HG02970 (cell line): ENCODE measurements at regions not wholly inside any gene's neighbourhood (a gene's known extent, or its start where the extent isn't known, plus 50 kb on each side); places are given as distances from the start of the nearest gene placed in this dataset.

ENCODE experiments used
- ATAC-seq: cut with Tn5 transposase; IDR thresholded peaks from one replicate; pipeline ENCODE4 v1.9.1; 2021; ENCODE audit warnings: mild to moderate bottlenecking, moderate library complexity, moderate number of reproducible peaks; ENCODE audit not compliant: unreplicated experiment, low FRiP score

DNA sequence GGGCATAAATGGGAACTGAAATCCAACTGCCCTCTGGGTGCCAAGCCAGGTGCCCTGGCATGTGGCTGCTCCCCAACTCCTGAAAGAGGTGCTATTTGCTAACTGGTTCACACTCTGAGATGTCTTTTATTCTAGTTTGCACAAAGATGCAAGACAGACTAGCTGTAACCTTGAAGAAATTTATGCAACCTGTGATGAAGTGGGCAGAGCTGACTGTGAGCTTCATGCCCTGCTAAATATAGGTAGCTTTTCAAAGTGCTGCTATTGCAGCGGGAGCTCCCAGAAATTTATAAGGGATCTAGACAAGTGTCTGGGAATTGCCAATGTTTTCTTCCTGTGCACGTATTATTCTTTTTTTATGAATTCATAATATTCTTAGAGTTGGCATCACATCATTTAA, 517.5 kb downstream of the RNF144B start:
- ATAC-seq: no peak

DNA sequence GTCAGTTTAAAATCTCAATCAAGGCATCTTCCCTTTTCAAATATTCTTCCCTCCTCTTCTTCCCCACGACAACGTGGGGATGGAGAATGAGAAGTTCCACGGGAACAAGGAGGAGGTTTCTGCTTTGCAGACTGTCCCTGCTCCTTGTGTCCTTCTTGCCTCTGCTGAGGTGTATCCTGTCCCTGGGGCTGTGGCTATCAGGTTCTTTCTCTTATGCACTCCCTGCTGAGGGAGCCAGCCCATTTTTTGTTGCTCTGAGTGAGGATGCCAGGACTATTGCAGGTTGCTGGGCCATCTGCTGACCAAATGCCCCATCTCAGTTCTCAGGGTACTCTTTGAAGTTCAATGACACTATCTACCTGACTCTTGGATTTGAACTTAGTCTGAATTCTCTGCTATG, 533.6 kb downstream of the RNF144B start:
- ATAC-seq: no peak

DNA sequence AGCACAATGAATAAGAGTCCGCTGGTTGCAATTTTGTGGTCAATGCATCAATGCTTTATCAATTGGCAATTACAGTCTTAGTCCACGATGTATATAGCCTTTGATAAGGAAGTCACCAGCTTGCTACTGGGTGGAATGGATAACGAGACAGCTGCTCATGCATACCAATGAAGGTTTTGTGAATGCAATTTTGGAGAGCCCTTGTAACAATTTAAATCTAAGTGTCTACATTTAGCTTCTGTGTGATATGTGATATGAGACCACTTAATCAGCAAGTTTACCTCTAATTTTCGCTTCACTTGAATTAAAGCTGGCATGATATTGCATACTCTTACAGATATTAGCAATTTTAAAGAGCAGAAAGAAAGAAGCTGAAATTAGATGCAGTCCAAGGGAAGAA, 543.9 kb downstream of the RNF144B start:
- no peak for ATAC-seq

DNA sequence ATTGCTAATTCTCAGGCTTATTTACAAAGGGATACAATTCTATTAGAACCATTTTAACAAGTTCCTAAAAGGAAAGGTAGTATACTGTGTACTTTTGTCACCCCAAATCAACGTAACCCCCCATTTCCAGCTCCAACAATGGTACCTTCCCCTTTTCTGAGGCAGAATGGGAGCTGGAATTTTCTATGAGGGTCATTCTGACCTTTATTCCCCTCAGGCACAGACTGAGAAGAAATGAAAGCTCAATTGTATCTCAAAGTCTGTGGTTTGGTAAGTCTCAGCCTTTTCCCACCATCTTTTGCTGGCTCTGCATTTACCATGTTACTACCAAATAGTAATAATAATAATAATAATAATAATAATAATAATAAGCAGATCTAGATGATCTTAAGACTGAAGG, 571.0 kb downstream of the RNF144B start:
- ATAC-seq: no peak

DNA sequence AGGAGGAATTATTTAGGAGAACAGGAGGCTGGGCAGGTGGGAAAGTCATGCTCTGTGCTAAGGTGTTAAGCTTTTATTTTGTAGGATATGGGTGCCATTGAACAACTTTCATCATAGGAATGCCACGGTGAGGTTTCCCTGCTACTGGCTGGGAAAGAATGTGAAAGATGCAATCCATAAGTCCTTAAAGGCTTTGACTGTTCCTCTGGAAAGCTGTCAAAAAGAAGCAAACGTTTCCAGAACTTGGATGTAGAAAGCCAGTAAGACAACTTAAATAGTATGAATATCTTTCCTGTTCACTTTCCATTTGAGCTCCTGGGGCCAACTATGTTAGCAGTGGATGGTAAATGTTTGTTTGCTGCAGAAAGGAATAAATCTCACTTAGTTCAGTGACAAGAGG, 574.4 kb downstream of the RNF144B start:
- no peak for ATAC-seq

DNA sequence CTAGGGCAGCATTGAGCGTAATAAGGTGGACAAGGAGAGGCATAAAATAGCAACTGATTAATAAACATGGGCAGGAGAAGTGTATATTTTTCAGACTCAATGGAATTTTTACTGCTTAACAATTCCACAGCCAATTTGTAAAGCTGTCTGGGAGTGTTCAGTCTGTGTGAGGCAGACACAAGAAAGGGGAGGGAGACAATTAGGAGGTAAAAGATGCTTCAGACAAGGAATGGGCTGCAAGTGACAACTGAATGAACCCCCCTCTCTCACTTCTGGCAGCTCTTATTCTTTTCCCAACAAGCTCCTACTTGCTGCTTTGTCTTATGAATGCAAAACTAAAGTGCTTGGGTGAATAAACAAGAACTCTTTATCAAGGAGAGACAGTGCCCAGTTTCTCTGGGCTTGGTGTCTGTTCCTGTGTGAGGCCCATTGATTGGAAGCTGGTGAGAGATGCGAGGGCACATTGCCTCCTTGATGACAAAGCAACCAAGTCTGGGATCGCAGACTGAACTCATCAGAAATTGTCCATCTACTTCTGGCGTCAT, 575.3 kb downstream of the RNF144B start:
- no peak for ATAC-seq

DNA sequence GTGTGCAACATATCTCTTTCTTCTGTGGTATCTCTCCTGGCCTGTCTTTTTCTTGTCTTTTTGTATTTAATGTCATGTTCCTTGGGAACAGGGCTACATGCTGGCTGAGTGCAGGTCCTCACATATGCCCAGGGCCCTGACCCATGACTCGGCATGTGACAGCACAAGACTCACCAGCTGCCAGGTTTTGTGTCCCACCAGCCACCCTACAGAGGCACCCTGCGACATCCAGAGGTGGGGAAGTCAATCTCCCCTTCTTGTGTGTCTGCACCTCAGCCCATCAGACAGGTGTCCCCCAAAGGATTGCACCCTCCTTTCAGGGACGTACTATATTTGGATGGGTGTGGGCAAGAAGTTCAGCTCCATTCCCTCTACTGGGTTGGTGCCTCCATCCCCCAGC, 576.3 kb downstream of the RNF144B start:
- ATAC-seq: no peak

DNA sequence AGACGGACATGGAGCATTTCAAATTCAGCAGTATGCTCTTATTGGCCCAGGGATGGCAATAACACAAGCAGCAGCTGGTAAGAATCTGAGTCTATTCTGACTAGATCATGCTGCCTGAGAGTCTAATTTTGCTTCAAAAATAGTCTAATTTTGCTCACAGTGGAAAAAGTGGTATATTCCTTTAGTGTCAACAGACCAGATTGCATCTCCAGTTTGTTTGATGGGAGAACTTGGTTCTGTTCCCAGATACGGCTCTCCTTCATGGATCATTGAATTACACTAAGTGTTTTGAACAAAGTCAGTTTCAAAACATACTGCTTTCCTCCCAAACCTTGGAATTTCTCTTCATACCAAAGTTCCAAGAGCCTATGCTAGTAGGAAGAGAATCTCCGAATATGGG, 586.1 kb downstream of the RNF144B start:
- ATAC-seq: no peak

DNA sequence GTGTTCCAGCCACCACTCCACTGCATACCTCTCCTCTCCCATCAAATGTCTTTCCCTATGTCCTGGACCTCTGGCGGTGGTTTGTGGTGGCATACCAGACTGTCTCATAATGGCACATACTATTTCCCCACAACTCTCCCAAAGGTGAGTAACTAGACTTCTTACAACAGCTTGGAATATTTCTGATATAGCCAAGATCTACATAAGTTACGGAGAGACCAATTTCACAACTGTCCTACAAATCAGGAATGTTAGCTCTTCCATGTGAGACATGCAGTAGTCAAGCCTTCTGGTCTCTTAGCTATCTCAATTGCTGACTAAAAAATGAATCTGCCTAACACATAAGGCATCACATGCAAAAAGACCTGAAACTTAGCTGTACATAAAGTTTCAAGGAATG, 588.9 kb downstream of the RNF144B start:
- no peak for ATAC-seq

DNA sequence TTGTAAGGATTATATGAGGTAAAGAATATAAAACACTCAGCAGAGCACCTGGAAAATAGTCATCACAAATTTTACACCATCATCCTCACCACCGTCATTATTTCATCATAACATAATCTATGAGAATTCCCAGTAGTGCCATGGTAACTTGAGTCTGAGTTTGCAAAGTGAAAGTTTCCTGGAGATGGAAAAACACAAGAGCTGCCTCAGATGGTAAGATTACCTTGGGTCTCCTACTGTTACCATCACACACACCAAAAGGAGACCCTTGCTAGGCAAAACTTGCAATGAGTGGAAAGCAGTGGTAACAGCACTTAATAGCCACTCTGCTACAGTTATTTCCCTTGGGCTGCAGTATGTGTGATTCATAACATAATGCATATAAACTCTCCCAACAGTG, 589.8 kb downstream of the RNF144B start:
- ATAC-seq: no peak

DNA sequence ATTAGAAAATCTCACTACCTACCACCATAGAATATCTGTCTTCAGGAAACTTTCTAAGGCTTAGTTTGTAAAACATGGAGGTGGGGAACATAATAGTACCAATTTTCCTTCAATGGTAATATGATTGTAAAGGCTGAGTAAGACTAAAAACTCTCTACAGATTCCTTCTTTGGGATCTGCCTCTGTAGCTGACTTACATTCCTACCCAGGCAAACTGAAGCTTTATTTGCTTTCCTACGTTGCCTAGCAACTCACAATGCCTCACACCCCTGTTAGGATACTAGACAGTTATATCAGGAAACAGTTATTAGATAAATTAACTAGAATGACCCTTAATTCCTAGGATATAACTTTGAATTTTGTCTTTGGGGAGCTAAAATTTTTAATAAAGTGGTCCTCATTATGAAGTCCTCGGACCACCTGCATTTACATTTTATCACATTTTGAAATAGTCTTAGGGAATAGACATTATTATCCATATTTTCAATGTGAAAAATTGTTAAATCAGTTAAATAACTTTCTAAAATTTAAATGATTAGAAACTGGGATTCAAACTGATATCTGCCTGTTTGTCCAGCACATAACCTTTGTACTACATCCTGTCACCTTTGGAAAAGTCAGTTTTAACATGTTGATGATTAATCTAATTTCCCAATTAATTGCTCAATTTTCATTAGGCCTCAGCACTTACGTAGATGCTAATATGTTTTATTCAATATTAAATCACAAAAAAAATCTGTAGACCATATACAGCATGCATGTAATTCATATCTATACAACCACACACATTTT, 591.4 kb downstream of the RNF144B start:
- ATAC-seq: no peak

DNA sequence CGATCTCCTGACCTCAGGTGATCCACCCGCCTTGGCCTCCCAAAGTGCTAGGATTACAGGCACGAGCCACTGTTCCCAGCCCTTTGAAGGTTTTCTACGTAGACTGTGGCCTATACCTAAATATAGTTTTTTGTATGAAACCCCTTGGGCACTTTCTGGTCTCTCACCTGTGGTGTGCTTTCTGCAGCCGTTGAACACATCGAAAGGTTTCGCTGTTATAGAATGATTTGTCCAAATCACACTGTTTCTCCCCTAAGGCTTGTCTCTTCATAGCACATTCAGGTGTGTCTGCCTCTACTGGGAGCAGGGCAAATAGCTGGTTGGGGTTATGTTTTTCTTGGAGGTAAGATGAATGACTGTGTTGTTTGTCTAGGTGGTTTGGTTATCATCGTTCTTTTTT, 597.9 kb downstream of the RNF144B start:
- ATAC-seq: no peak

DNA sequence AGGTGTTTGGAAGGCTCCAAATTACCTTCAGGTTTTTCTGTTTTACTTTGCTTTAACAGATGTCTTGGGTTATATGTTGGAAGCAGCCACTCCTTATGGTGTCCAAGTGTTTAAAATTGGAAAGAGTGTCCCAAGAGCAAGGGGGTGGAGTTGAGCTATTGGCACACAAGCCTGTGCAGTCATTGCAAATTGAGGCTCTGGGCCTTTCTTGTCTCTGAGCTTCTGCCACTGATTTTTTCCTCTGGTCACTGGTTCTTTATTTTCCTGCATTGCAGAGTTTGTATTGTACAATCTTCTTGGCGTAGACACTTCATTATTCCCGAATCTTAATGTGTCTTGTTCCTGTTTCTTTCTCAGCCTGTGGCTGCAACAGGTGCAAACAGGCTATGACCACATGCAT, 598.8 kb downstream of the RNF144B start:
- no peak for ATAC-seq

DNA sequence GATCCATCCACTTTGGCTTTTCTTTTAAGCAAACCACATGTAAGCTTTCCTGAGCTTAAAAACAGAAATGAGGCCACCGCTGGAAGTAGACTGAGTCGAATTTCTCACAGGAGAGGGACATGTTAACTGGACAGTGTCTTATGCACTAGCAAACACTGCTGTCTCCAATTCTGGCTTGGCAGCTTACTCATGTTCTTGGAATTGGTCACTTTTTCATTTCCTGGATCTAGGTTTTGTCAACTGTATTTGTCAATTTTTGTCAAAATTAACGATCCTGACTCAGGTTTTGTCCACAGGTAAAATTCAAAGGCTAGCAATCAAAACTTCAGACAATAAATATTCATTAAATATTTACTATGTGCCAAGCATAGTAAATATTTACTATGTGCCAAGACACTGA, 601.5 kb downstream of the RNF144B start:
- no peak for ATAC-seq

DNA sequence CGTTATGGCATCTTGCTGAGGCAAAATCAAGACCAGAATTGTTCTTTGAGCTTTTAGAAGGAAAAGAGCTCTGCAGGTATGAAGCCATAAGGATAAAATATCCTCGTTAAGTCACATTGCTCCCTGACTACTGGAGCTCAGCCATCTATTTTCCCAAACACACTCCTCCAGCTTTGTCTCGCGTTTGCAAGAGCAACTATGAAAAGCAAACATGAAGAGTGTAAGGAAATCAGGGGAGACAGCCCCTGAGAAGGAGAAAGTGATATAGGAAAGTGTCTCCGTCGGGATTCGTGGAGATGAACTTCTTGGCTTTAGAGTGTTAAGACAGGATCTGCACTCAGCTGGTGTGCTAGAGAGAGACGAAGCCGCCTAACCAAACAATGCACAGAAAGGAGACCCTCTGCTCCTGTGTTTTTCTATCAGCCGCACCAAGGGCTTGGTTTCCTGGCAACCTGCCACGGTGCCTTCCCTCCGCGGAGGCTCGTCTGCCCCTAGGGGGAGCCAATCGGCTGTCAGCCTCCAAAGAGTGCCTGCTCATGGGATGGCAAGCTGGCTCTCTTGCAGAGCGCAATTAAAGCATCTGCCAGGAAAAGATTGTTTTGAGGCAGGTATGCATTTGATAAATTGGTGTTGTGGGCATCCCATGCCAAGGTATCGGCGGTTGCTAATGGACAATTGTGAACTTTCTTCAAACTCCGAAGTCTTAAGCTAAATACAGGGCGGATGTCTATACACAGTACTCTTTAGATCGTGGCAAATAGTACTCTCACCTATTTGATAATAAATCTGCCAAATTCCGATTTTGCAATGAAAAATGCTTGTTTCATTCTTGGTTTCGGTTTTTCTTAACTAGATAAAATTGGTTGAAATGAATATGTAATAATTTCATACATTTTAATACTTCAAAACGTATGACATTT, 603.2 kb downstream of the RNF144B start:
- no peak for ATAC-seq

DNA sequence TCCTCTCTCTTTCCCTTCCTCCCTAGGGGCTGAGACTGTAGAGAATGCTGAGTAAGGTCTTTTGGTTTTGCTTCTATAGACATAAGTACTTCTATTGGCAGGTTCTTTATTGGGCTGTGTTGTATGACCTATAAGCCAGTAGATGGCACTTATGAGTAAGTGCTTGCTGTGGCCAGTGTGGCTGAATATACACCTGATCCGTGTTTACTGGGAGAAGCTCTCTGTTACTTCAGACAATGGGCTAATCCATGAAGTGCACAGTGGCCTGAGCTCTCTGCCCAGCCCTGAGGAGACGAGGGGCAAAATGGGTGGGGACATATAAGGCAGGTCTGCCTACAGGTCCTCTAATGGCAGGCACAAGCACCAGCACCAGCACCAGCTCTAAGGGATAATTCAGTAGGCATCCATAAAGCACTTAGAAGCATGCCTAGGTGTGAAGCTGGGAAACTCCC, 610.3 kb downstream of the RNF144B start:
- ATAC-seq: peak; percentile 75

DNA sequence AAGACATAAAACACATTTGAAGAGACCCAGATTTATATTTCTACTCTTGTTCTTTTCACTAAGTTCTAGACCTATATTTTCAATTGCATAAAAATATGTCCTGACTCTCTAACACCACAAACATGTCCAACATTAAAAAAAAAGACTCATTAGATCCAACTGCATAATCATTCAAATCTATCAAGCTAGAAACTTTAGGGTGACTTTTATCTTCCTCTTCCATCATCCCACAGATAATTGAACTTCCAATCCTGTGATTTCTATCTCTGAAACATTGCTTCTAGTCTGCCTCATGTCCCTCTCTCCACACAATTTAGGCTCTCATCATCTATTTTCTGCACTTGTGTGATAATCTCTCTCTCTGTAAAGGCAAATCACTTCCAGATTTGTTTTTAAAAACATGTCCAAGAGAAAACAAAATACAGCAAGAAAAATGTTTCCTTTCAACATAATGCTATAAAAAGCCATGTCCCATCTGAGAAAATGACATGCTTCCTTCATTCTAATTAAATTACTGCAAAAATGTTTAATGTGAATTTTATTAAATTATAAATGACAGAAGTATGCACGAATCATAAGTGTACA, 615.9 kb downstream of the RNF144B start:
- no peak for ATAC-seq

DNA sequence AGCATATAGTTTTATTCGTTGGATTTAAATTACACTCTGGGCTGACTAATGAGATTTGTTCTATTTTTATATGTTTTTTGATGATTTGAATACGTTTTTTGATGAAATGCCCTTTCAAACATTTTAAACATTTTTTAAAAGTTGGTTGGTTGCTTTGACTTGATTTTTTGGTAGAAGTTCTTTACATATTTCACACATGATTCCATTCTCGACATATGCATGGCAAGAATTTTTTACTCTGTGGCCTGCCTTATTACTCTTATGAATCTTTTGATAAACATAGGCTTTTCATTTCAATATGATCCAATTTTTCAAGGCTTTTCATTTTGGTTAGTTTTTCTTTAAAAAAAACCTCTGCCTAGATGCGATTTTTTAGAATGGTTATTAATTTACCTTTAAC, 617.0 kb downstream of the RNF144B start:
- no peak for ATAC-seq

DNA sequence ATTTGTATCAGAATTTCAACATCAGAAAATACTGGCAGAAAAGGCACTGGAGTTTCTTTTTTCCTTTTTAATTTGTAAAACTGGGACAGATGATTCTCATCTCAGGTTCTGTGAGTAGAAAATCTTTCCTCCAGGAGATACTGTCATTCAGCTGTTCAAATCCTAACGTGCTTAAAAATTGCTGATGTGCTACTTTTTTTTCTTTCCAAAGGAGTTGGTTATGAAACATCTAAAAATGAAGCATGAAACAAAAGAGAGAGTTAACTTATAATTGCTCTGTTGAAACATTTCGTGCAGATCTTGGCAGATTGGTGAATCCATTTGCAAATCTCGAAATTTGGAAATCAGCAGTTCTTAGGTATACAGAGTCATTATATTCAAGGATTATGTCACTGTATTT, 622.6 kb downstream of the RNF144B start:
- ATAC-seq: no peak

DNA sequence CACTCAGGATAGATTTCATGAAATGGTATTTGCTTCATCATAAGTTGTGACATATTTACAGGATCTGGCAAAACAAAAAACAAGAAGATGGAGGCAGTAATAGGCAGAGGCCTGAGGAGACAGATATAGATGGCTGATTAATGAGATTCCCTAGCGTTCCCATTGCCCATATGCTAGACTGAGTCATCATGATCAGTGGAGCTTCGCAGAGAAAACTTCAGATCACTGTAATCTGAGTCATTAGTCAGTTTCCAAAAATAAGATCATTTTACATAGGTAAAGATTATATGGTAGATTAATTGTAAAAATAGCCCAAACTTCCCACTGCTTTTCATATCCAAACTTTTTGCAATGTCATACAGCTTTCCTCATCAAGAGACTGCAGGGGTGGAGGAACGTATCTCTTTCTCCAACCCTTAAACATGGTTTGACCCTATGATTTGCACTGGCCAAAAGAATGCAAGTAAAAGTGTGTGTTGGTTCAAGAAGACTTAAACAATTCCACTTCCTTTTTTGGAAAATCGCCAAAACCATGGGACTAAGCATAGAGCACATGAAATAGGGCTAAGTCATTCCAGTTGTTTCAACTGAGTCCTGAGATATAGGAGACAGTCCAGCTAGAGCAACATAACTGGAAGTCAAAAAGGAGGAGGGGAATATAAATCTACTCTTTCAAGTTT, 626.0 kb downstream of the RNF144B start:
- ATAC-seq: no peak
